Stimulated activated CD4-positive, alpha-beta T cell treated with anti-CD3 and anti-CD28 coated beads, Interleukin-4, amount 100 ng/mL, for 48 hours (primary cell): ENCODE measurements at regions not wholly inside any gene's neighbourhood (a gene's known extent, or its start where the extent isn't known, plus 50 kb on each side); places are given as distances from the start of the nearest gene placed in this dataset.

Experiments
- DNase-seq, 2 donors: peaks; one replicate each; pipeline ENCODE4 v3.0.0-alpha.2; 2020; ENCODE audit warnings: low read depth in 2 of 2

GRCh38 chr2:176468457-176469113, 199.3 kb downstream of the MTX2 start:
- no peak for DNase-seq

GRCh38 chr2:176470713-176471112, 201.5 kb downstream of the MTX2 start:
- DNase-seq, result no peak

DNA sequence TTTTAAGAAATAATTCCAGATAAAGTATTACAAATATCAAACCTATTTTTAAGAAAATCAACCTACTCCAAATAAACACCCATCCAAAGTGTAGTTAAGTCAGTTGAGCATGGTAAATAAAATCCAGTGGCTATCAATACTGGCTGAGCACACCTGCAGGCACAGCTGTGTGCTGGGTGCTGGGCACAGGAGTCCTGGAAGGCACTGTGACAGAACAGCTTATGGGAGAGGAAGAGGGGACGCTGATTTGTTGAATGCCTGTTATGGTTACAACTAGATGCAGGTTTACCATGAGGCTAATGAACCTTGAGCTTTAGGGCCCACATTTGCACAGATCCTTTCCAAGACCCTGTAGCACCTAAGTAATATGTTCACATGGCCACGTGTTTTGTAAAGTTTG, 202.7 kb downstream of the MTX2 start:
- DNase-seq, result no peak

DNA sequence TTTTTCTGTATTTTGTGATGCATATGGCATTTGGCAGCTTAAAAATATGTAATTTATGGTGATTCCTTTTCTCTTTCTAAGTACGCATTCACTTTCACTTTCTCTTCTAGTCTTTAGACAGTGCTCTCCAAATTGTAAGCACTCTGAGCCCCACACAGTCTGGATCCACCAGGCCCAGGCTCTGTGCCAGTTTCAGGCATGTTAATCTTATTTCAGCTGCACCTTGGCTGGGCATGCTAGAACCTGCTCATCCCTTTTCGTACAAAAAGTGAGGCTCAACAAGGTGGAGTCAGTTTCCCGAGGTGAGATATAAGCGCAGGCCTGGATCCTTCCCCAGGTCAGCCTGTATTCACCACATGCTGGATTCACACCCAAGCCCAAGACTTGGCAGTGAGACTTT, 203.9 kb downstream of the MTX2 start:
- DNase-seq, result no peak

GRCh38 chr2:176473851-176474250, 204.6 kb downstream of the MTX2 start:
- no peak for DNase-seq

DNA sequence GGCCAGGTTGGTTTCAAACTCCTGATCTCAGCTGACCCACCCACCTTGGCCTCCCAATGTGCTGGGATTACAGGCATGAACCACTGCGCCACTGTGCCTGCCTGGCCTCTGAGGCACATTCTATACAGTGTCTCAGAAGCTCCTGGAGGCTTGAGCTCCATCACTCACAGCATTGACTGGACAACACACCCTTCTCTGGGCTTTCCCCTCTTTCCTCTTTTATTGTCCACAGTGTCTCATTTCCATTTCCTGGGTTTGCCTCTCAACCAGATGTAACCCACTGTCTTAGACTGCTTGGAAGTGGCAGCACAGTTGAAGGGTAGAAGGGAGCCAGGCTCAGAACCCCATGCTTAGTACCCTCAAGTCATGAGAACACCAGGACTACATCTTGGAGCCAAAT, 208.1 kb downstream of the MTX2 start:
- DNase-seq, result no peak

GRCh38 chr2:176479961-176480360, 210.7 kb downstream of the MTX2 start:
- DNase-seq, result no peak

GRCh38 chr2:176482107-176482506, 212.9 kb downstream of the MTX2 start:
- no peak for DNase-seq

- DNase-seq, result no peak
These were observed 214.2 kb downstream of the MTX2 start for GRCh38 chr2:176483476-176483875.

GRCh38 chr2:176483901-176484568, 214.8 kb downstream of the MTX2 start:
- no peak for DNase-seq

DNA sequence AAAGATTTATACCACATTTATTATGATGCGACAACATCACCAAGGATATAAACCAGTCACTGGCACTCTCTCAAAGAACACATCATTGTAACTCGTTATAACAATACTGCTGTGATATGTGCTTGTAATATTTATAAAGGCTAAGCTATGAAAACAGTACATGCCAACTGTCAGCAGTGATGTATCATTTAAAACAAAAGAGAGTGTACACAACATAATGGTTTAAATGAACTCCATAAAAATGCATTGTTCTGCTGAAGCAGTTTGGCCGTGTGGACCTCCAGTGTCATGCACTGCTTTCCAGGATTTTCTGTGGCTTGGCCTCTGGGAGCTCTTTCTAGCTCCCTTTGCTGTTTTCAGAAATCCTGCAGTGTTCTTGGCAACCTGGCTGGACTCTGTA, 215.6 kb downstream of the MTX2 start:
- DNase-seq, result no peak

GRCh38 chr2:176488431-176488830, 219.2 kb downstream of the MTX2 start:
- DNase-seq, result no peak

GRCh38 chr2:176490061-176490861, 221.0 kb downstream of the MTX2 start:
- no peak for DNase-seq

DNA sequence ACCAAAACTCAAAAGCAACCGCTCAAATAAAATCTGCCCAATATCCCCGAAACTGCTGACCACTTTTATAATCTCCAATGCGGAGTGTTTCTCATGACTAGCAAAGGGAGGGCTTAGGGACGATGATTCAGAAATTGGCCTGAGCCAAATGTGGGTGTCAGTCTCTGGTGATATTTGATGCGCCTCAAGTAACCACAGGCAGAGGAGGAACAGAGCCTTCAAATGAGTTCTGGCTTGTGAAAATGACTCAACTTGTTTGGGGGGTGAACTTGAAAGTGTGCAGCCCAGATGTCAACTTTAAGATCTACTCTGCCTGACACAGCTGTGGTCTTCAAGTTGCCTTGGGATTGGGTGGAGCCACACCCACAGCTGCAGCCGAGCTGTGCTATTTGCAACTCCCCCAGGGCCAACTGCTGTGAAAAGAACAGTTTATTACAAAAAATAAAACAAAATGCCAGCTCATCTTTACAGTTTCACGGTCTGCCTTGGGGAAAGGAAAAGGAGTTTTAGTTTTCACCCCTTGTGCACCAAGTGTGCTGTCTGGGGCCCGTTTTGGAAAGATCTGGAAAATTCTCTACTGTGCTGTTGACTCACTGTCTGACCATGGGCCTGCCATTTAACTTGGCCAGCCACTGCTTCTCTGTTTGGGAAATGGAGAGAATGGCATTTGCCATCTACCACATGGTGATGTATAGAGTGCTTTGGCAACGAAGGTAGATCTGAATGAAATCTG, 222.1 kb downstream of the MTX2 start:
- peak in 1 of 2 donors; percentile 11 for DNase-seq

DNA sequence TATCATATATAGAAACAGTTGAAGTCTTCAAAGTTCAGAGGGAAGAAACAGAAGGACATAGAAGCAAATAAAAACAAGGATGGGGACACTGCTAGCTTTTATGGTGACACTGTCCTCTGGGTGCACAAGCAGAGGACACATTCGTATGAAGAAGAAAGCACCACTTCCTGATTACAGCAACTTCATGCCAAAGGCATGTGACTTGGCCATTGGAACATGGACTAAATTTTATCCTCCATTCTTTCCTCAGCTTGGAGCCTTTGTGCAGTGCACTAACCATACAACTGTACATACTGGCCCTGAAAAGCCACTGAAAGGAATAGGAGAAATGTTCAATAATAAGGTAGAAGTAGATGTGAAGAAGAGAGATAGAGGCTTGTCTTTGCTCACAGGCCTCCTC, 223.3 kb downstream of the MTX2 start:
- no peak for DNase-seq

DNA sequence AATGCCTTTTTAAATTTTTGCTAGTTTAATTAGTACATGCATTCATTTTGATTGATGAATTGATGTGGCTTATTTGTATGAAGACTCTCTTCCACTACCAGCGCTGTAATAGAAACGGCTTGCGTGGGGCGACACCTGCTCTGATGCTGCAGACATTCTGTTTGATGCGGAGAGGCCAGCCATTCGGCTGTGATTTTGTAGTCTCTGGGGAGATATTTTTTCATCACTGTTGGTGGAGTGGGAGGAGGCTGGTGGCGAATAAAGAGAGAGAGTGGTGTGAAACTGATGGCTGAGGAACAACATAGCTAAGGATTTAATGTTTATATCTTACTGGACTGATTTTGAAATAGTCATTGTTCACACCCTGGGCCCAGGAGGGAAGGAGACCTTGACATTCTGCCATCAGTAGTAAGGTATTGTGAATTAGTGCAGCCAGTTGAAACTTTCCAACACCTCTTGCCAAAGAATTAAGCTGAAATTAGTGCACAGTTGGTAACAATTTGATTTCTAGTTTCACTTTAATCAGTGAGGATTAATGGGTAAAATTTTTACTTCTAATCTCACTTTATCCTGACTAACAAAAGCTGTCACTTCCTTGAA, 224.1 kb downstream of the MTX2 start:
- DNase-seq, result no peak

DNA sequence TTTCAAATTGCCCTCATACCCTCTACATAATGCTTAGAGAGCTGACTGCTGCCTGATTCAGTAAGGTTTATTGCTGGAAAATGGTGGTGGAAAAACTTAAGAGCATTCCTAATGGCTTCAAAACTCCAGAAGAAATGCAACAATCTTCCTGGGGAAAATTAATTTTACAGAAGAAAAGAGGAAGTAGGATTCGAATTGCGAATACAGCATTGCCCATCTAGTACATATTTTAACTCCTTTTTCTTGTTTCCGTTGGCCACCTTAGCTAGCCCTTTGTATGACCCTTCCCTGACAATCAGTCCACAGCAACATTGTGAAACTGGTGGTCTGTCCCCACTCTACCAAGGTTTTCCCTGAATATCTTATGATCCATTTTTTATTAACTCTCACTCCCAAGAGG, 224.7 kb downstream of the MTX2 start:
- DNase-seq, result no peak

DNA sequence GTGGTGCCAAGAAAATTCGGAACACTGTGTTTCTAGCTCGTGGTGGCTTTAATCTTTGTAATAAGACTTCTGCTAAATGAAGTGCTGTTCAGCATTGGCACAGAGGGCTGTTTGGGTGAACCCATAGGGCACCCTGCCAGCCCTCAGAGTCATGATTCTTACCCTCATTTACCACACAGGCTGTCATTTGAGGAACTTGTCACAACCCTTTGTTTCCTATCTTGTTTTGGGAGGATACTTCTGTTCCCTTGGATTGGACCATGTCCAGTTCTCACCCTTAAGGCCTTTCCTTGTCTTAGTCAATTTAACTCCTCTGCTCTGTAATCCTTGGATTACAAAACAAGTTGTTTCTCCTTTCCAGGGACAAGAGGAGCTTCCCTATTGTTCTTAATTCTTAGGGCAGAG, 225.7 kb downstream of the MTX2 start:
- DNase-seq, result no peak

GRCh38 chr2:176495826-176496225, 226.6 kb downstream of the MTX2 start:
- DNase-seq, result no peak

DNA sequence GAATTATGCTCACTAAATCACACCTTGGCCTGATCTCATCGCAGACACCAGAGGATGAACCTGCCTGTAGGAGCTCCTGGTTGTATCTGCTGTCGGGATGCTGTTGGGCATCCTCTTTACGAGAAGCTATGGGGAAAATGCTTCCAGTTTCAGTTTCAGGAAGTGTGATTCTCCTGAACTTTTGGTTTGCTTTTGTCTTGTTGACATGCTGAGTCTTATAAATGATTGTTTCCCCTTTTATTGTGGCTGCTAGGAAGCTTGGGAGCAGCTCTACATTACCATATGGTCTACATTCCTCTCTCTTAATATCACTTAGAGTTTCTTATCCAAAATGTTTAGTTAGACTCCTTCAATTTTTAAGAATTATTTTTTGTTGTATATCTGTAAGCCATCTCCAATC, 227.5 kb downstream of the MTX2 start:
- no peak for DNase-seq

DNA sequence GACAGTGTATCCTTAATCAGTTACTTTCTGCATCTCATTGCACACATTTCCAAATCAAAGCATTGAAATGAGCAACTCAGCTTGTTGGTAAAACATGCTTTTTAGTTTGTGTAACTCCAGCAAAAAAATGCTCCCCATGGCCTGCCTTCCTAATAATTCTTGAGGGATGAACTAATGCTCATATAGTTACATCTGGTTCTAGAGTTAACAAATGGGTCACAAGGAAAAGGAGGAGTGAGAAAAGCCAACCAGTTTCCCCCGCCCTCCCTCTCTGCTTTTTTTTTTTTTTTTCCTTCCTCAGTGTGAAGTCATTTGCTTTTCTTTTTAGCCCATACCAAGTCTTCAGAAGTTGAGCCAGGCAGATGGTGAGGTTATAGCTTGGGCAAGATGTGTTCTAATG, 231.7 kb downstream of the MTX2 start:
- DNase-seq, result no peak

- DNase-seq, result no peak
These were observed 232.4 kb downstream of the MTX2 start for GRCh38 chr2:176501617-176502016.
